NOMO-1 treated with dmso at 0.1 percent for 144 hours (cell line): ENCODE measurements at regions not wholly inside any gene's neighbourhood (a gene's known extent, or its start where the extent isn't known, plus 50 kb on each side); places are given as distances from the start of the nearest gene placed in this dataset.
"Not testable (repeated sequence)": the region's sequence is repeated elsewhere in the genome, so short reads cannot be mapped to it uniquely, and the experiment has no call there.

ENCODE experiments used
- DNase-seq: peaks from one replicate; lab custom pipeline; 2025; ENCODE audit not compliant: unreplicated experiment; lab: John Stamatoyannopoulos, UW

GRCh38 chr15:96466389-96466947 is 136.0 kb downstream of the NR2F2 start:
- no peak for DNase-seq

- no peak for DNase-seq
Observed at GRCh38 chr15:96468036-96468435, 137.5 kb downstream of the NR2F2 start.

GRCh38 chr15:96470681-96471310 is 140.3 kb downstream of the NR2F2 start:
- DNase-seq = no peak

GRCh38 chr15:96472681-96473080 is 142.2 kb downstream of the NR2F2 start:
- DNase-seq = no peak

DNA sequence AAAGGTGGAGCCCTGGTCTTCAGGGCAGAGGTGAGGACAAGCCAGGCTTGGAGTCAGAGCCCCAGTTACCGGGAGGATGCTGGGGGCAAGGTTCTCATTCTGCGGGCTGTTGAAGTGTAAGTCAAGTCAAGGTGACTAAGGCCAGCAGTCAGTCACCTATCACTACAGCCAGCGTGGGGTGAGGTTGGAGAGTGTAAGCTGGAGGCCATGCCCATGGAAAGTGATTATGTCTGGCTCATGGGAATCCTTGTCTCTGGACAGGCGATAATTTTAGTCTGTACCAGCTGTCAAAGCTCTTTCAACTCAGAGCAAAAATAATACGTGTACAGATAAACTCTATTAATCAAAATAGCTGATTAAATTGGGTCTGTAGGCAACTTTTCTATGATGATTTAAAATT is 143.1 kb downstream of the NR2F2 start:
- no peak for DNase-seq

DNA sequence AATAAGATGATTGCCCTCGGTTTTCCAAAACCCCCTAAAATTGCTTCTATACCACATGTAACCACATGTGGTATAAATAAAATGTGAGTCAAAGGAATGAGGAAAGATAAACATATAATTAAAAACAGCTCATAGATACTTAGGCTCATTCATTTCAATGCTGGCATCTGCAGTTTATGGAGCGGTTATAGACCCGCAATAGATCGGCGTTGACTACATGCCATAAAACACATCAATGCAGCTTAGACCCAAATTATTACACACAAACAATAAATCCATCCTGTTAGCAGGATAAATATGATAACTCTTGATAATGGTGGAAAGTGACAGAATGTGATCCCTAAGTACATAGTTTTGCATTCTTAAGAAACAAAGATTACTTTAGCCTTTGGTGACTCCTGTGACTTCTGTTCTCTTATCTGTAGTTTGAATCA is 143.7 kb downstream of the NR2F2 start:
- no peak for DNase-seq

DNA sequence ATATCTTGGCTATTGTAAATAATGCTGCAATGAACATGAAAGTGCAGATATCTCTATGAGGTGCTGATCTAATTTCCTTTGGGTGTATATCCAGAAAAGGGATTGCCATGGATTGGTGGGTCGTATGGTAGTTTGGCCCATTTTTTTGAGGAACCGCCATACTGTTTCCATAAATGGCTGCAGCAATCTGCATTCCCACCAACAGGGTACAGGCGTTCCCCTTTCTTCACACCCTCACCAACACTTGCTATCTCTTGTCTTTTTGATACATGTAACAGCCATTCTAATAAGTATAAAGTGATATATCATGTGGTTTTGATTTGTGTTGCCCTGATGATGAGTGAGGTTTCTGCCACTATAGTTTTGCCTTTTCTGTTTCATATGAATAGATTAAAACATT is 146.7 kb downstream of the NR2F2 start:
- no peak for DNase-seq

- not testable (repeated sequence) for DNase-seq
Observed at GRCh38 chr15:96484412-96484811, 153.9 kb downstream of the NR2F2 start.

DNA sequence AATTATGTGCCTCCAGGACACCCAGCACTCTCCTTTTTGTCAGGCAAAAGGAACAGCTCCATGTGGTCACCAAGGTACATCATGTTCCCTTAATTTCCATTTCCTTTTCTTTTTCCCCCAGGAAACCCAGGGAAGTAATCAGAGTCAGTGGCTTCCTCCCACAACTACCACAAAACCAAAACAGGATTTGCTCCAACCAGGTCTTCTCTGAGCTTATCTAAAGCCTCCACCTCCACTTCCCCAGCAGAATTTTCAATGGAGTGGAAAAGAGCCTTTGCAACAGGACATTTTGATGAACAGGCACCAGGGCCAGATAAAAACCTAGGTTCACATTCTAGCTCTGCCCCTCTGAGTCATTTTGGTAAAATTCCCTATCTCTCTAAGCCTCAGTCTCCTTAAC is 154.3 kb downstream of the NR2F2 start:
- no peak for DNase-seq

GRCh38 chr15:96487245-96487644 is 156.7 kb downstream of the NR2F2 start:
- no peak for DNase-seq

DNA sequence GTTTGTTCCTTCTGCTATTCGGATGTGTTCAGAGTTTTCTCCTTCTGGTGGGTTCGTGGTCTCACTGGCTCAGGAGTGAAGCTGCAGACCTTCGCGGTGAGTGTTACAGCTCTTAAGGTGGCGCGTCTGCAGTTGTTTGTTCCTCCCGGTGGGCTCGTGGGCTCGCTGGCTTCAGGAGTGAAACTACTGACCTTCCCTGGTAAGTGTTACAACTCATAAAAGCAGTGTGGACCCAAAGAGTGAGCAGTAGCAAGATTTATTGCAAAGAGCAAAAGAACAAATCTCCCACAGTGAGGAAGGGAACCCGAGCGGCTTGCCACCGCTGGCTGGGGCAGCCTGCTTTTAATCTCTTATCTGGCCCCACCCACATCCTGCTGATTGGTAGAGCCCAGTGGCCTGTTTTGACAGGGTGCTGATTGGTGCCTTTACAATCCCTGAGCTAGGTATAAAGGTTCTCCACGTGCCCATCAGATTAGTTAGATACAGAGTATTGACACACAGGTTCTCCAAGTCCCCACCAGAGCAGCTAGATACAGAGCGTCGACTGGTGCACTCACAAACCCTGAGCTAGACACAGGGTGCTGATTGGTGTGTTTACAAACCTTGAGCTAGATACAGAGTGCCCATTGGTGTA is 160.7 kb downstream of the NR2F2 start:
- not testable (repeated sequence) for DNase-seq

DNA sequence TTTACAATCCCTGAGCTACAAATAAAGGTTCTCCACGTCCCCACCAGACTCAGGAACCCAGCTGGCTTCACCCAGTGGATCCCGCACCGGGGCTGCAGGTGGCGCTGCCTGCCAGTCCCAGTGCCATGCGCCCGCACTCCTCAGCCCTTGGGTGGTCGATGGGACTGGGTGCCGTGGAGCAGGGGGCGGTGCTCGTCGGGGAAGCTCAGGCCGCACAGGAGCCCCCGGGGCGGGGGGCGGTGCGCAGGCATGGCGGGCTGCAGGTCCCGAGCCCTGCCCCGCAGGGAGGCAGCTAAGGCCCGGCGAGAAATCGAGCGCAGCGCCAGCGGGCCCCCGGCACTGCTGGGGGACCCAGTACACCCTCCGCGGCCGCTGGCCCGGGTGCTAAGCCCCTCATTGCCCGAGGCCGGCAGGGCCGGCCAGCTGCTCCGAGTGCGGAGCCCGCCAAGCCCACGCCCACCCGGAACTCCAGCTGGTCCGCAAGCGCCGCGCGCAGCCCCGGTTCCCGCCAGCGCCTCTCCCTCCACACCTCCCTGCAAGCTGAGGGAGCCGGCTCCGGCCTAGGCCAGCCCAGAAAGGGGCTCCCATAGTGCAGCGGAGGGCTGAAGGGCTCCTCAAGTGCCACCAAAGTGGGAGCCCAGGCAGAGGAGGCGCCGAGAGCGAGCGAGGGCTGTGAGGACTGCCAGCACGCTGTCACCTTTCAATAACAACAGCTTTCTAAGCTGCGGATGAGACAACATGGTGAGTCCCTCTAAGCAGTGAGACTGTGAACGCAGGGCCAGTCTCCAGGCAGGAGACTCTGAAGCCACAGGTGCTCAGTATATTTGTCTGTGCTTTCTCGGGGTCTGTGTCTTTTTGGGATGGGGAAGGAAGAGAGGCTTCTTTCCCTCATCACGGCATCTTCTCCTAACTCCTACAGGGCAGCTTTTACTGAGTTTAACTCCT is 161.5 kb downstream of the NR2F2 start:
- DNase-seq = not testable (repeated sequence)

GRCh38 chr15:96494505-96494904 is 164.0 kb downstream of the NR2F2 start:
- DNase-seq = peak; percentile 91

DNA sequence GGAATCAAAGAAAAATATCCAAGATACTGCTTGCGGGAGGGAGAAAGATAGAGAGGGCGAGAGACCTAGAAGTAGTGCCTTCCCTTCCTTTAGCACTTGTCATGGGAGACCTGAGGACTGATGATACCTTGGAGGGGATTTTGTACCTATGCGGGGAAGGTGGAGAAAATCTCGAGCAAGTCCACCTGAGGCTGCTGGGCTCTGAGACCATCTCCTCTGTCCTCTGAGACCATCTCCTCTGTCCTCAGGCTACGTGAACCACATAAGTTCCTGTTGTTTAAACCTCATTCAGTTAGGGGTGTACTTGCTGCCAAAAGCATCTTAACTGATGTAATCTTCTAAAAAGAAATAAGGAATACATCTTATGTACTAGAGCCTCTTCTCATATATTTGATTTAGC is 164.9 kb downstream of the NR2F2 start:
- no peak for DNase-seq

DNA sequence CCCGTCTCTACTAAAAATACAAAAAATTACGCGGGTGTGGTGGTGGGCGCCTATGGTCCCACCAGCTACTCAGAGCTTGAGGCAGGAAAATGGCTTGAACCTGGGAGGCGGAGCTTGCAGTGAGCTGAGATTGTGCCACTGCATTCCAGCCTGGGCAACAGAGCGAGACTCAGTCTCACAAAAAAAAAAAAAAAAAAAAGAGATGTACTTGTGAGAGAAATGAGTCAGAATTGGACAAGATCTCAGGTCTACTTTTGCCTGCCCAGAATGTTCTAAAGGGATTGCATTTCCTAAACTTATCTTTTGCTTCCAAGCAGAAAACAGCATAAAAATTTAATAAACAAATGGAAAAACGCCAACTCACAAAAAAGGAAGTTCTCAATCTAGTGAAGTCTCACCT is 167.5 kb downstream of the NR2F2 start:
- no peak for DNase-seq

DNA sequence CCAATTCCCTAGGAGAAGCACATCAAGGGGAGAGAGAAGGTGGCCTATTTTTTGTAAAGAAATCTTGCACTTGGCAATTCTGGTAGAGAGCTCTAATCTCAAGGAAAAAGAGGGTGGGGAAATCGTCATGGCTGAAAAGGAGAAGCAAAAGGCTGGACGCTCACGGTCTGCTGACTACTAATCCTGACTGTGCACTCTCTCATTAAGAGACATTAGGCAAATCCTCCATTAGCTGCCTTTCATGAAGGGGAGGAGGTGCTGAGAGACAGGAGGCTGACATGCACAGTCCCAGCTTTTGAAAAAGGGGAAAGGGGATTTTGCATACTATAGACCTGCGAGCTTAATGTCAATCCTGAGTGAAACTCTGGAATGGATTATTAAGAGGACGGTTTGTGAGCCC is 170.0 kb downstream of the NR2F2 start:
- no peak for DNase-seq

- DNase-seq = no peak
Observed at GRCh38 chr15:96501362-96501761, 170.9 kb downstream of the NR2F2 start.

DNA sequence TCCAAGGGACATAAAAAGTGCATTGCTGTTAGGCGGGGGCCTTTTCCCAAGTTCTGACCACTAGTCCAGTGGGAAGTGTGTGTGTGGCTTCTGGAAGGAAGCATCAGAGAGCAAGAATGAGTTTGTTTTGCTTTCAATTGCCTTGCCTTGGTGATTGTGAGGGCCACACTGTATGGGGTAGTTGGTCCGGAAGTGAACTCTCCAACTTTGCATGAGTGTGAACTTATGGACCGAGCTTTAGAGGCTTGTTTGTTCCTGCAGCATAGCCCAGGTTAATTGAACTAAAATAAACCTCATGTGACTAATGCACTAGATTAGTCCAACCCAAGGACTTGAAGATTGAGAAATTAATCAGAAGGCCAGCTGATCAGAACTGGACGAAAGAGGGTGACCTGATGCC is 171.7 kb downstream of the NR2F2 start:
- no peak for DNase-seq

DNA sequence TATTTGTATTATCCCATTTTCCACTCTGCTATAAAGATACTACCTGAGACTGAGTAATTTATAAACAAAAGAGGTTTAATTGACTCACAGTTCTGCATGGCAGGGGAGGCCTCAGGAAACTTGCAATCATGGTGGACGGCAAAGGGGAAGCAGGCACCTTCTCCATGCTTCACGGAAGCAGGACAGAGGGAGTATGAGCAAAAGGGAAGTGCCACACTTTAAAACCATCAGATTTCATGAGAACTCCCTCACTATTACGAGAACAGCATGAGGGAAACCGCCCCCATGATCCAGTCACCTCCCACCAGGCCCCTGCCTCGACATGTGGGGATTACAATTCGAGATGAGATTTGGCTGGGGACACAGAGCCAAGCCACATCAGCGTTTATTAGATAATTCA is 172.8 kb downstream of the NR2F2 start:
- no peak for DNase-seq

DNA sequence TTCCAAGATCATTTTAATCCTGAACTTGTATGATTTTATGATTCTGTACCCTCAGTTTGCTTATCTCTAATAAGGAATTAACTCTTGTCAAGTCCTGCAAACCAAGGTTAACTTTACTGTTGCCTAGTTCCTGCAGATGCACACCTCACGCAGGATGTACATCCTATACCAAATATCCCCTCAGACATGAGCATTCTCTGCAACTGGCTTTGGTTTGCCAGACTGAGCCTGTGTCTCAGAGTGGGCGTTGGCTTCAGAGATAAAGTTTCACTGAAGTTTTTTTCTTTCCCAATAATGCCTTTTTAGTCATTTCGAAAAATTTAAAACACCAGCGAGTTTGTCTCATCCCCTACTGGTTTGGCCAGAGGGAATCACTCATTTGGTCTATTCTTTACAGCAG is 173.9 kb downstream of the NR2F2 start:
- no peak for DNase-seq

- no peak for DNase-seq
Observed at GRCh38 chr15:96505014-96505413, 174.5 kb downstream of the NR2F2 start.
